Stimulated activated CD8-positive, alpha-beta memory T cell treated with anti-CD3 and anti-CD28 coated beads, Interleukin-4, amount 100 ng/mL, for 24 hours (primary cell): ENCODE measurements at regions not wholly inside any gene's neighbourhood (a gene's known extent, or its start where the extent isn't known, plus 50 kb on each side); places are given as distances from the start of the nearest gene placed in this dataset.

Experiments used
- DNase-seq: peaks from one replicate; pipeline ENCODE4 v3.0.0-alpha.2; 2020; ENCODE audit warnings: low read depth

GRCh38 chr13:74200081-74200480 is 65.9 kb upstream of the KLF12 start:
- no peak for DNase-seq

DNA sequence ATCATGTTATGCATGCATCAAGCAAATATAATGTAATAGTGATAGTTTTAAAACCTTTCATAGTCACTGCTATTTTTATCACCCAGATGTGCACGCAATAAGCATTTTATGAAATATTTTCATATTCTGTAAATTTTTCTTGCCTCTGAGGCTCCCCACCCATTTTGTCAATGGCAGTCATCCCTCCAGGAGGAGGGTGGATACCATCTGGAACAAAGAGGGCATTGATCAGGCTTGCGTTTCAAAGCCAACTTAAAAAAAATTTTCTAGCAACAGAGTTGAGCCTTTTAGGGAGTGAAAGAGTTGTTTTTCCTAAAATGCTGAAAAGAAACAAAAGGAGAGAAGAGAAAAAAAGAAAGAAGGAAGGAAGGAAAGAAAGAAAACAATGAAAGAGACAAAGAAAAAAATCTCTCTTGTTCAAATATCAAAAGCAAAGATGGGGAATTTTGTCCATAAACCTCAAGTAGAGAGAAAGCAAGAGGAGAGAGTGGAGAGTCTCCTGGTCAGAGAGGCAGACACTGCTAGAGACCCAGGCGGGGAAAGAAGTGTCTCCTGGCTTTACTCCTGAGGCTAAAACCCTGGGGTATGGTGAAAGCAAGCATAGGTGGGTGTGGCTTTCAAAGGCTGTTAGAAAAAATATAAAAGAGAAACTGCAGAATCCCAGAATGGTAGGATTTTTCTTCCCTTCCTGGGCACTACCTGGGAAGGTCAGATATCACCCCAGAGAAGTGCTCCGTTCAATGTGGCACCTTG is 63.6 kb upstream of the KLF12 start:
- no peak for DNase-seq

- DNase-seq = no peak
These were observed 60.6 kb upstream of the KLF12 start for GRCh38 chr13:74194846-74195245.

DNA sequence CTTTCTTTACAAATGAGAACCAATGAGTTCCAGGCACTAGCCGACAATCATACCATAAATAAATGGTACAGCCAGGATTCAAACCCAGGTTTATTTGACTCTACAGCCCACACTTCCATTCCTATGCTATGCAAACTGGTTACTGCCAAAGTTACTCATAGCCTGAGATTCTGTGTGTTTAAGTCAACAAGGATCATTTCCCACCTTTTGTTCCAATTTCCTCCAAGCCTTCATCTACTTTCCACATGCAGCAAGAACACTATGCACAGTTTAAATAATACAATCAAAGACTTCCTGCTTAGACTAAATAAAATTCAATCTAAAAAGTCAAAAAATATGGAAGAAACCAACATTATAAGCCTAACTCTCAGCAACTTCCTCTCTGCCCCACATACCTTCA is 59.2 kb upstream of the KLF12 start:
- no peak for DNase-seq

GRCh38 chr13:74191410-74191809 is 57.2 kb upstream of the KLF12 start:
- DNase-seq = no peak

DNA sequence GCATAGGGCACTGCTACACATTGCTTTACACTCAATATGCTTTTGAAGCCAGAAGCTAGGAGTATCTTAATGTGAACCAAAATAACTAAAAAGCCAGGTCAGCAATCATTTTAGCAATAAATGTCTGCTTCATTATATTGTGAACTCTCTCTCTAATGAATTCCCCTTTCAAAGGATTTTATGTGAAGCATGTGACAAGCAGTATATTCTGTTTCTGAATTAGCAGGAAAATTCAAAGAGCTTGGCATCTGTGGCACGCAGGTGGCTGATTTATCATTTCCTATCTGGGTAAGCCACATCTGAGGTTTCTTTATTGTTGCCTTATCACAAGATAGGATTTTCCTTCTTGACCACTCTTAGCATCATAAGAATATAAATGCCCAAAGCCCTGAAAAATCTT is 56.8 kb upstream of the KLF12 start:
- no peak for DNase-seq

DNA sequence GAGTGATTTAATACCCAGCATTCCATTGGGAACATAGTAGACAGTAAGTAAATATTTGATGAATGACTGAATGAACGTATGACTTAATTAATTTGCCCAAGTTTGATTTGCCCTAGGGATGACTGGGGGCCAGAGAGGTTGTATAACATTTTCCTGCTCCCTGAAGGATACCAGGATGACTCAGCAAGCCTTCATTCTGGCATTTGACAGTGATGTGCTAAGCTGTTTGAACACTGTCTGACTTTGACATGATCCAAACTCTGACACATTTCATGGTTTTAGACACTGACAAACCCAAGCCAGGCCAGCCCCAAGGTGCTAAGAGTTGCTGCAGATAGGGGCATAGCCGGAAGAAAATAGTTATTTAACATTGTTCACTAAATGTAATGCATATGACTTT is 53.4 kb upstream of the KLF12 start:
- no peak for DNase-seq

DNA sequence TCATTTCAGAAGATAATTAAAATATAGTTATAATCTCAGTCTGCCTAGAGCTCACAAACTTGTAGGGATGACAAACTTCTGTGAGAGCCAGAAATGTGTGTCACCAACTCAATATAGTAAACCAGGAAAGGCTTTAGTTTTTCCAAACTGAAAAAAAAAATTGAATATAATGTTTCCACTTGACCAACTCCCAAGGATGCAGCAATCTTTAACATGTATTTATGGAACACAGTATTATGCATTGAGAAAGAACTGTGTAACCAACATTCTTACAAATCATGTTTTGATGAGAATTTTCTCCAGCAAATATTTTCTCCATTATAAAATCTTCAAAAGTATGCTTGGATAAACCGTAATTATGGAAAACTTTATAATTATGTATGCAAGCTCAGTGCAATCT is 50.1 kb upstream of the KLF12 start:
- no peak for DNase-seq
